Uterus (tissue), 3 donors: ENCODE measurements at regions not wholly inside any gene's neighbourhood (a gene's known extent, or its start where the extent isn't known, plus 50 kb on each side); places are given as distances from the start of the nearest gene placed in this dataset.

Experiments
- DNase-seq, 2 donors: peaks; one replicate each; pipeline ENCODE4 v3.0.0-alpha.2; 2019 to 2020
- H3K27ac ChIP-seq, 2 donors: fragments of 200-600 bp; sonication (generic); 1 replicate in 1 of 2; 2 replicates in 1 of 2; pipeline ENCODE4 v1.5.1; 2016 to 2018
- H3K27me3 ChIP-seq, 2 donors: fragments of 200-600 bp; sonication (generic); one replicate each; pipeline ENCODE4 v1.5.1; 2018 to 2019; ENCODE audit warnings: control low read depth in 1 of 2
- H3K36me3 ChIP-seq, 2 donors: fragments of 200-600 bp; sonication (generic); one replicate each; pipeline ENCODE4 v1.5.1; 2019; ENCODE audit warnings: control low read depth in 1 of 2
- H3K4me1 ChIP-seq, 2 donors: fragments of 200-600 bp; sonication (generic); one replicate each; pipeline ENCODE4 v1.5.1; 2018 to 2019; ENCODE audit warnings: control low read depth in 1 of 2
- H3K4me3 ChIP-seq, 2 donors: fragments of 200-600 bp; sonication (generic); 1 replicate in 1 of 2; 2 replicates in 1 of 2; pipeline ENCODE4 v1.5.1; 2018 to 2019; ENCODE audit warnings: mild to moderate bottlenecking in 1 of 2
- H3K9me3 ChIP-seq, 2 donors: fragments of 200-600 bp; sonication (generic); one replicate each; pipeline ENCODE4 v1.5.1; 2019; ENCODE audit warnings: control low read depth in 1 of 2
- CTCF ChIP-seq, 4 experiments: fragments of 200-600 bp in 2 of 4; fragments of 450-650 bp in 2 of 4; sonication (generic) in 2 of 4; IDR thresholded peaks; one replicate each; pipeline ENCODE4 v1.5.1; 2016 to 2019; ENCODE audit warnings: antibody characterized with exemption in 4 of 4, mild to moderate bottlenecking in 2 of 4, moderate library complexity in 1 of 4
- POLR2A ChIP-seq, 2 donors: fragments of 450-650 bp; IDR thresholded peaks; one replicate each; pipeline ENCODE4 v1.6.1; 2016; ENCODE audit warnings: antibody characterized with exemption in 2 of 2, mild to moderate bottlenecking in 1 of 2, moderate library complexity in 1 of 2
- intact Hi-C: fragments of 100-400 bp; cut with DNase I; formaldehyde crosslinking; loops from one replicate; pipeline ENCODE4 v1.15.1; 2023; ENCODE audit warnings: low total_unique reads
- donor health status: DM: yes; HTN: yes; CAD: no.

DNA sequence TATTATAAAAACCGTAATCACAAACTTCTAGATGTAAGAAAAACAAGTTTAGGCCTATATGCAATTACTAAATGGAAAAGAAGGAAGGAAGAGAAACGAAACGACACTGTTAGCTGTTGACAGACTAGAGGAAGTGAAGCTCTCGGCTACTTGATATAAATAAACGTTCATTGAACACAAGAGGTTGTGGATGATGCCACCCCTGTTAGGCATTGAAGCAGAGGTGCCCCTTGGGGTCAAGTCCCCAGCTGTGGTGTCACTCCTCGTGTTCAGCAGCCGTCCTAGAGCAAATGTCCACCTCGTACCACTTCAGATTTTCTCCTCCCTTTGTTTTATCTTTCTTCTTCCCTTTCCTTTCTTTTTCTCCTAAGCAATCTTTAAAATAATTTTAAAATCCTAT, 146.5 kb upstream of the UBE2E1 start:
- Histone ChIP-seq H3K9me3 (no peaks in the 10 kb centered on the region), H3K4me1 (no peaks in the 10 kb centered on the region), H3K4me3 (no peak overlapping the region), H3K36me3 (no peaks in the 10 kb centered on the region), H3K27ac (no peak overlapping the region), H3K27me3 (no peaks in the 10 kb centered on the region)
- intact Hi-C loops: no loop called here
- no peak for DNase-seq
- TF ChIP-seq CTCF (IDR thresholded peaks at IDR 0.05) (no peak), POLR2A (IDR thresholded peaks at IDR 0.05) (no peak)

- Histone ChIP-seq H3K9me3 (no peaks in the 10 kb centered on the region), H3K4me3 (no peak overlapping the region), H3K4me1 (no peaks in the 10 kb centered on the region), H3K27ac (no peak overlapping the region), H3K36me3 (no peaks in the 10 kb centered on the region), H3K27me3 (no peaks in the 10 kb centered on the region)
- TF ChIP-seq CTCF (IDR thresholded peaks at IDR 0.05): no peak
- no peak for TF ChIP-seq POLR2A (IDR thresholded peaks at IDR 0.05)
- no peak for DNase-seq
- intact Hi-C loops: no loop called here
Measured at GRCh38 chr3:23659840-23660430, 145.8 kb upstream of the UBE2E1 start.

DNA sequence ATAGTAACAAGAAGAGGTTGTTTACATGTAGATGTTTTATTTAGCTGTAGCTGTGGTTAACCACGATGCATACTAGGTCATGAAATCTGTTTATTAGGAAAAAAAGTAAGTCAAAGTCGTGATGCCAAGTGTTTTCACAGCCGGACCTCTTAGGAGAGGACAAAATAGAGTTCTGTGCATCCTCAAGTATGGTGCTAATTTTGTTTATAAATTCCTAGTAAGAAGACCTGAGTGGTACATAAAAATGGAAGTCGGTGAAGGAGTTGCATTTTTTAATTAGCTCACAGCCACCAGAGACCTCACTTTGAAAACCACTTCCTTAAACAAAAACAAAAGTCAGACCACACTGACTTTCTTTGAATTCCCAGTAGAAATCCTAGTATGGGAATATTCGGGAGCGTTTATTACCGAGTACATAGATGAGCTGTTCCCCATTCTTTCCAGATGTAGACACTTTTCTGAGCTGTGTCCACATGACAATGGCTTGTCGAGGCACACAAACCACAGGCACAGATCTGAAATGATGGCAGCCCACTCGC, 143.6 kb upstream of the UBE2E1 start:
- intact Hi-C loops: no loop called here
- H3K27ac ChIP-seq: peak overlapping the region in 1 of 2 donors; percentile 9
- no peaks in the 10 kb centered on the region for H3K27me3 ChIP-seq
- H3K9me3 ChIP-seq: no peaks in the 10 kb centered on the region
- H3K4me3 ChIP-seq: no peak overlapping the region
- DNase-seq: no peak
- no peak for TF ChIP-seq POLR2A (IDR thresholded peaks at IDR 0.05)
- TF ChIP-seq CTCF (IDR thresholded peaks at IDR 0.05): no peak
- no peaks in the 10 kb centered on the region for H3K36me3 ChIP-seq
- H3K4me1 ChIP-seq: no peaks in the 10 kb centered on the region

DNA sequence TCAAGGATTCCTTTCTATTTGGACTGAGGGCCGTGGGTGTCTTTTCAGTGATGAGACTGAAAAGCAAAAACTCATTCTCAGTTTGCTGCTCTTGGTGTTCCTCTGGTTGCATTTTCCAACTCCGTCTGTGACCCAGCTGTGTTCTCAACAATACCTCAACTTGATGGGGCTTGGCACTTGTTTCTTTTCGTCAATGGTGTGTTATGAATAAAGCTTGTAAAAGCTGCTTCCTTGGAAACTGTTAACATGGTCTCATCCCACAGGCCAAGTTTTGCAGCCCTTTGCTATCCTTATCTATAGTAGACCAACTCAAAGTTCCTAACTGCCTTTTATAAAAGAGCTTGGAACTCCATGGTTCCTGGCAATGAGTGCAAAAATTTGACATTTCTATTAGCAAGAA, 142.5 kb upstream of the UBE2E1 start:
- Histone ChIP-seq H3K27ac (peak overlapping the region; percentile 9 to 45), H3K4me1 (no peaks in the 10 kb centered on the region), H3K9me3 (no peaks in the 10 kb centered on the region), H3K36me3 (no peaks in the 10 kb centered on the region), H3K27me3 (no peaks in the 10 kb centered on the region), H3K4me3 (no peak overlapping the region)
- TF ChIP-seq CTCF (IDR thresholded peaks at IDR 0.05) (no peak), POLR2A (IDR thresholded peaks at IDR 0.05) (no peak)
- intact Hi-C loops: no loop called here
- DNase-seq: peak; percentile 24 to 38

- H3K27ac ChIP-seq: peak overlapping the region in 1 of 2 donors; percentile 45
- H3K4me3 ChIP-seq: no peak overlapping the region
- H3K27me3 ChIP-seq: no peaks in the 10 kb centered on the region
- H3K9me3 ChIP-seq: no peaks in the 10 kb centered on the region
- no peak for TF ChIP-seq CTCF (IDR thresholded peaks at IDR 0.05)
- TF ChIP-seq POLR2A (IDR thresholded peaks at IDR 0.05): no peak
- intact Hi-C loops: no loop called here
- no peak for DNase-seq
- no peaks in the 10 kb centered on the region for H3K36me3 ChIP-seq
- H3K4me1 ChIP-seq: no peaks in the 10 kb centered on the region
Measured at GRCh38 chr3:23663661-23664186, 142.0 kb upstream of the UBE2E1 start.
